Caco-2 (cell line): ENCODE measurements at regions not wholly inside any gene's neighbourhood (a gene's known extent, or its start where the extent isn't known, plus 50 kb on each side); places are given as distances from the start of the nearest gene placed in this dataset.
A peak's percentile ranks its signal among the peaks of the same experiment; 100 is the strongest.

Experiments
- BruUV-seq: library from RNA; stranded (reverse); fragments of 400-500 nt; replicated peaks from 2 replicates; lab custom pipeline; 2021; lab: Mats Ljungman, UMichigan
- CTCF ChIA-PET: fragments of 300-600 bp; sonication (Branson Sonifier 250); formaldehyde crosslinking; loops from one replicate; lab custom pipeline; 2022; ENCODE audit warnings: antibody characterized with exemption; lab: Charles Lee
- POLR2A ChIA-PET: fragments of 300-600 bp; sonication (Branson Sonifier 250); formaldehyde crosslinking; loops from one replicate; lab custom pipeline; 2022; ENCODE audit warnings: antibody characterized with exemption; lab: Charles Lee
- DNase-seq, 2 experiments: peaks; one replicate each; pipeline versions ENCODE4 v3.0.0 to v3.0.0-alpha.2; 2020 to 2022
- H3K27me3 ChIP-seq: replicated peaks from 2 replicates; pipeline ENCODE4 v1.6.0; 2011; ENCODE audit warnings: low read length; ENCODE audit not compliant: control insufficient read depth, insufficient read depth
- H3K36me3 ChIP-seq: 2 replicates; pipeline ENCODE4 v1.5.1; 2011; ENCODE audit warnings: low read length; ENCODE audit not compliant: control insufficient read depth, insufficient read depth
- H3K4me1 ChIP-seq: fragments of 250-450 bp; sonication (Bioruptor Pico); 2 replicates; pipeline ENCODE4 v1.5.1; 2020; ENCODE audit warnings: mild to moderate bottlenecking
- H3K4me3 ChIP-seq: 2 replicates; pipeline ENCODE4 v1.5.1; 2011; ENCODE audit warnings: low read depth, mild to moderate bottlenecking, control low read depth, low read length
- H3K9me3 ChIP-seq: fragments of 250-450 bp; sonication (Bioruptor Pico); 2 replicates; pipeline ENCODE4 v1.5.1; 2020; ENCODE audit warnings: mild to moderate bottlenecking, moderate library complexity
- H3K27ac Mint-ChIP-seq: one replicate; pipeline ENCODE4 v1.8.0; 2022; ENCODE audit warnings: mixed read lengths; ENCODE audit not compliant: unreplicated experiment
- H3K27me3 Mint-ChIP-seq: one replicate; pipeline ENCODE4 v1.8.0; 2022; ENCODE audit warnings: mixed read lengths; ENCODE audit not compliant: insufficient read depth, unreplicated experiment
- H3K36me3 Mint-ChIP-seq: one replicate; pipeline ENCODE4 v1.8.0; 2022; ENCODE audit warnings: mild to moderate bottlenecking, mixed read lengths; ENCODE audit not compliant: insufficient read depth, unreplicated experiment
- H3K4me1 Mint-ChIP-seq: one replicate; pipeline ENCODE4 v1.8.0; 2022; ENCODE audit warnings: low read depth, mixed read lengths; ENCODE audit not compliant: unreplicated experiment
- H3K4me3 Mint-ChIP-seq: one replicate; pipeline ENCODE4 v1.8.0; 2022; ENCODE audit warnings: mild to moderate bottlenecking, moderate library complexity, mixed read lengths; ENCODE audit not compliant: unreplicated experiment
- H3K9me3 Mint-ChIP-seq: one replicate; pipeline ENCODE4 v1.8.0; 2022; ENCODE audit warnings: mixed read lengths; ENCODE audit not compliant: unreplicated experiment
- CTCF ChIP-seq, 2 experiments: fragments of 200-600 bp in 1 of 2; IDR thresholded peaks; 1 replicate in 1 of 2; 2 replicates in 1 of 2; pipeline versions ENCODE4 v1.5.1 to v1.8.0; 2011 to 2022; ENCODE audit warnings: antibody characterized with exemption in 1 of 2, control low read depth in 1 of 2, inconsistent platforms in 1 of 2, low read depth in 1 of 2, low read length in 1 of 2, mild to moderate bottlenecking in 1 of 2, moderate library complexity in 1 of 2; ENCODE audit not compliant: insufficient read depth in 1 of 2, severe bottlenecking in 1 of 2, unreplicated experiment in 1 of 2
- intact Hi-C: fragments of 100-400 bp; cut with micrococcal nuclease; formaldehyde crosslinking; loops from one replicate; pipeline ENCODE4 v1.10.0; 2022; ENCODE audit not compliant: unreplicated experiment

- CTCF ChIA-PET = no interaction called here
- POLR2A ChIA-PET = no interaction called here
- Histone ChIP-seq H3K27me3 (no peaks in the 10 kb centered on the region), H3K4me1 (peaks cover 11% of the 10 kb centered on the region), H3K4me3 (no peak overlapping the region), H3K9me3 (no peaks in the 10 kb centered on the region), H3K36me3 (no peaks in the 10 kb centered on the region)
- peaks cover 14% of the 10 kb centered on the region for H3K9me3 Mint-ChIP-seq
- H3K36me3 Mint-ChIP-seq = no peaks in the 10 kb centered on the region
- DNase-seq = no peak
- peak overlapping the region; percentile 24 for H3K27ac Mint-ChIP-seq
- intact Hi-C loops = no loop called here
- H3K27me3 Mint-ChIP-seq = no peaks in the 10 kb centered on the region
- peaks cover 10% of the 10 kb centered on the region for H3K4me1 Mint-ChIP-seq
- no TSS peak for BruUV-seq
- no peak for TF ChIP-seq CTCF (IDR thresholded peaks at IDR 0.05; ENCODE audit: insufficient read depth in 1 of 2, low read depth in 1 of 2, low read length in 1 of 2, severe bottlenecking in 1 of 2, unreplicated experiment in 1 of 2)
- no peak overlapping the region for H3K4me3 Mint-ChIP-seq
Observed at GRCh38 chr2:45121236-45121927, 112.1 kb upstream of the SIX2 start.

- Histone ChIP-seq H3K4me3 (no peak overlapping the region), H3K4me1 (peaks cover 11% of the 10 kb centered on the region), H3K27me3 (no peaks in the 10 kb centered on the region), H3K36me3 (no peaks in the 10 kb centered on the region), H3K9me3 (no peaks in the 10 kb centered on the region)
- no TSS peak for BruUV-seq
- intact Hi-C loops = no loop called here
- POLR2A ChIA-PET = no interaction called here
- H3K9me3 Mint-ChIP-seq = peaks cover 14% of the 10 kb centered on the region
- no peaks in the 10 kb centered on the region for H3K27me3 Mint-ChIP-seq
- H3K4me3 Mint-ChIP-seq = no peak overlapping the region
- no peak for TF ChIP-seq CTCF (IDR thresholded peaks at IDR 0.05; ENCODE audit: insufficient read depth in 1 of 2, low read depth in 1 of 2, low read length in 1 of 2, severe bottlenecking in 1 of 2, unreplicated experiment in 1 of 2)
- H3K27ac Mint-ChIP-seq = no peak overlapping the region
- H3K4me1 Mint-ChIP-seq = peaks cover 10% of the 10 kb centered on the region
- CTCF ChIA-PET = no interaction called here
- H3K36me3 Mint-ChIP-seq = no peaks in the 10 kb centered on the region
- DNase-seq = no peak
Observed at GRCh38 chr2:45120546-45120945, 111.3 kb upstream of the SIX2 start.

GRCh38 chr2:45119855-45120254 is 110.6 kb upstream of the SIX2 start:
- CTCF ChIA-PET = no interaction called here
- no peak for TF ChIP-seq CTCF (IDR thresholded peaks at IDR 0.05; ENCODE audit: insufficient read depth in 1 of 2, low read depth in 1 of 2, low read length in 1 of 2, severe bottlenecking in 1 of 2, unreplicated experiment in 1 of 2)

More at GRCh38 chr2:45119855-45120254, 110.6 kb upstream of the SIX2 start:
- intact Hi-C loops = no loop called here
- H3K36me3 ChIP-seq = no peaks in the 10 kb centered on the region
- DNase-seq = no peak
- H3K9me3 ChIP-seq = no peaks in the 10 kb centered on the region
- H3K9me3 Mint-ChIP-seq = peaks cover 14% of the 10 kb centered on the region
- no TSS peak for BruUV-seq
- H3K4me1 Mint-ChIP-seq = peaks cover 10% of the 10 kb centered on the region
- POLR2A ChIA-PET = no interaction called here
- no peaks in the 10 kb centered on the region for H3K27me3 ChIP-seq
- H3K27ac Mint-ChIP-seq = peak overlapping the region; percentile 61
- H3K36me3 Mint-ChIP-seq = no peaks in the 10 kb centered on the region
- H3K27me3 Mint-ChIP-seq = no peaks in the 10 kb centered on the region
- H3K4me3 ChIP-seq = no peak overlapping the region
- peaks cover 11% of the 10 kb centered on the region for H3K4me1 ChIP-seq
- no peak overlapping the region for H3K4me3 Mint-ChIP-seq
